Kidney epithelial cell (primary cell): ENCODE measurements at regions not wholly inside any gene's neighbourhood (a gene's known extent, or its start where the extent isn't known, plus 50 kb on each side); places are given as distances from the start of the nearest gene placed in this dataset.

Experiments used
- DNase-seq: peaks from one replicate; pipeline ENCODE4 v3.0.0-alpha.2; 2010; ENCODE audit warnings: low read depth
- H3K27me3 ChIP-seq: 2 replicates; pipeline ENCODE4 v1.6.0; 2011; ENCODE audit warnings: low read length; ENCODE audit not compliant: control insufficient read depth, insufficient read depth
- H3K36me3 ChIP-seq: 2 replicates; pipeline ENCODE4 v1.5.1; 2011; ENCODE audit warnings: low read length; ENCODE audit not compliant: control insufficient read depth, insufficient read depth
- H3K4me3 ChIP-seq: 2 replicates; pipeline ENCODE4 v1.5.1; 2011; ENCODE audit warnings: low read depth, mild to moderate bottlenecking, control low read depth, low read length
- TF ChIP-seq, protein P1 (sequence below): IDR thresholded peaks from 2 replicates; pipeline ENCODE4 v1.5.1; 2011; ENCODE audit warnings: mild to moderate bottlenecking, moderate library complexity, low read length, control low read depth, inconsistent platforms; ENCODE audit not compliant: insufficient read depth, poor library complexity, severe bottlenecking

DNA sequence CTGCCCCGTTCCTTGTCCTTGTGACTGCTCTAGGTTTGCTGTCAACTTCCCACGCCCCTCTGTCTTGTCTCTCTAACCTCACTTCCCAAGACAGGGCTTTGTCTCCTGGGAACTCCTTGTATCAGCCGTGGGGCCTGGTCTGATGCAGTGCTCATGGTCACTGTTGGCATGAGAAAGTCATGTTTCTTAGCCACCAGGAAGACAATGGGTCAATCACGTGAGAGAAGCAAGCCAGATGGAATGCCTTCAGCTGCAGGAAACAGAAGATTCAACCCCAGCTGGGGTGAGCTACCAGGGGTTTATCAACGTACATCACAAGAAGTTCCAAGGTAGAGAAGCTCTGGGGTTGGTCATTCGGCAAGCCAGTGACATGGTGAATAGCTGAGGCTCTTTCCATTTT is 116.6 kb downstream of the IRF8 start:
- Histone ChIP-seq H3K4me3 (no peak overlapping the region), H3K27me3 (no peaks in the 10 kb centered on the region), H3K36me3 (no peaks in the 10 kb centered on the region)
- DNase-seq = no peak
- TF ChIP-seq, protein P1, sequence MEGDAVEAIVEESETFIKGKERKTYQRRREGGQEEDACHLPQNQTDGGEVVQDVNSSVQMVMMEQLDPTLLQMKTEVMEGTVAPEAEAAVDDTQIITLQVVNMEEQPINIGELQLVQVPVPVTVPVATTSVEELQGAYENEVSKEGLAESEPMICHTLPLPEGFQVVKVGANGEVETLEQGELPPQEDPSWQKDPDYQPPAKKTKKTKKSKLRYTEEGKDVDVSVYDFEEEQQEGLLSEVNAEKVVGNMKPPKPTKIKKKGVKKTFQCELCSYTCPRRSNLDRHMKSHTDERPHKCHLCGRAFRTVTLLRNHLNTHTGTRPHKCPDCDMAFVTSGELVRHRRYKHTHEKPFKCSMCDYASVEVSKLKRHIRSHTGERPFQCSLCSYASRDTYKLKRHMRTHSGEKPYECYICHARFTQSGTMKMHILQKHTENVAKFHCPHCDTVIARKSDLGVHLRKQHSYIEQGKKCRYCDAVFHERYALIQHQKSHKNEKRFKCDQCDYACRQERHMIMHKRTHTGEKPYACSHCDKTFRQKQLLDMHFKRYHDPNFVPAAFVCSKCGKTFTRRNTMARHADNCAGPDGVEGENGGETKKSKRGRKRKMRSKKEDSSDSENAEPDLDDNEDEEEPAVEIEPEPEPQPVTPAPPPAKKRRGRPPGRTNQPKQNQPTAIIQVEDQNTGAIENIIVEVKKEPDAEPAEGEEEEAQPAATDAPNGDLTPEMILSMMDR = no peak

DNA sequence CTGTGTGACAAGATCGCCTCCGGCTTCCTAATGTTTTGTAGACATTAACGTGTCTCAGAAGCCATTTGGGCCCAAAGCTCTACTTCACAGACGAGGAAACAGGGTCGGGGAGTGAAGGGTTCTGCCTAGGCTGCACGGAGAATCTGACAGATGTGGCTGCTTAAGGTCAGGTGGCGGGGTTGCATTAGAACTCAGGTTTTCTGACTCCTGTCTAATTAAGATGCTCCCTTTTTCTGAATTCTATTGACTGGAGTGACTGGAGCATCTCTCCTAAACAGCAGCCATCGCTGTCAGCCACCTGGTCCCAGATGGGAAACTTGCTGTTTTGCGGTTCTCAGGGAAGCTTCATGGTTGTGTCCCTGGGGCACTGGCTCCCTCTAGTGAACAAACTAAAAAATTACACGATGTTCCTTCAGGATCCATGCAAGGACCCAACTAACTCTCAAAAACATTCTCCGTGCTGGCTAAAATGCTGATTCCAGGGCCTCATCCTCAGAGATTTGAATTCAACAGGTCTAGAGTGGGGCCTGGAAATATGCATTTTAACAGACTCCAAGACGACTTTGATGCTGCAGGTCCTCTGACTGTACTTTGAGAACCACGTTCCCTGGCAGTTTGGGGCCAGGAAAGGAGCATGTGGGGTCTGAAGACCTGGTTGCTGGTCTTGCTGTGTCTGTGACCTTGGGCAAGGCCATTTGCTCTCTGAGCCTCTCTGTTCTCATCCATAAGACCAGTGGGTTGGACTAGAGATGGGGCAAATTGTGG is 117.4 kb downstream of the IRF8 start:
- TF ChIP-seq, protein P1 = peak; percentile 71
- H3K36me3 ChIP-seq = no peaks in the 10 kb centered on the region
- DNase-seq = peak; percentile 10
- H3K27me3 ChIP-seq = no peaks in the 10 kb centered on the region
- no peak overlapping the region for H3K4me3 ChIP-seq

DNA sequence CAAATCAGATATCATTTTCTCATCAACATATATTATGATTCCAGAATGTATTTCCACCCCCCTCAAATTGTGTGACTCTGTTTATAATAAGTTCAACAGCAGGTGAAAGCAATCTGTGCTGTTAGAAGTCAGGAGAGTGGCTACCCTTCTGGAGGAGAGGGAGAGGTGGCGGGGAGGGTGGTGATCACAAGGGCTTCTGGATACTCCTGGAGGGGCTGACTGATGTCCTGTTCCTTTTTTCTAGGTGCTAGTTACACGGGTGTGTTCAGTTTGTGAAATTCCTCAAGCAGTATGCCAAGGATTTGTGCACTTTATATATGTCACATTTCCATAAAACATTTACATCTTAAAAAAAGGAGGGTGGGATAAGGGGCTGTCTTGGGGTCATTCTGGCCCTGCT is 119.1 kb downstream of the IRF8 start:
- no peak for DNase-seq
- Histone ChIP-seq H3K36me3 (no peaks in the 10 kb centered on the region), H3K27me3 (no peaks in the 10 kb centered on the region), H3K4me3 (no peak overlapping the region)
- TF ChIP-seq, protein P1 = no peak

DNA sequence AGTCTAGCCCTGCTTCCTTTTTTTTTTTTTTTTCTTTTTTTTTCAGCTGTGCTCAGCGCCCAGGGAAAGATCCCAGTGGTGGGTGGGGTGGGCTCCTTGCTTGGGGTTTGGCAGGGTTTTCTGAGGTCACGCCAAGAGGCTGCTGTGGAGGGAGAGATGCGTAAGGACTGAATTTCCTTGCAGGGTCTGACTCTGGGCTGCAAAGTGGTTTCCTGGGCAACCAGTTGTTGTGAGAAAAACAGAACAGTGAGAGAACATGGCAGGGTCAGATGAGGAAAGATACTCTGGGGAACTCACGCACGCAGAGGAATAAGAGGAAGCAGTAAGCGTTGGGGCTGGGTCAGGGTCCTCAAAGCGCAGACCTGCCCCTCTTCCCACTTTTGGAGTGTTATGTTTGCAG is 119.5 kb downstream of the IRF8 start:
- TF ChIP-seq, protein P1 = no peak
- no peaks in the 10 kb centered on the region for H3K36me3 ChIP-seq
- no peaks in the 10 kb centered on the region for H3K27me3 ChIP-seq
- no peak for DNase-seq
- H3K4me3 ChIP-seq = no peak overlapping the region

DNA sequence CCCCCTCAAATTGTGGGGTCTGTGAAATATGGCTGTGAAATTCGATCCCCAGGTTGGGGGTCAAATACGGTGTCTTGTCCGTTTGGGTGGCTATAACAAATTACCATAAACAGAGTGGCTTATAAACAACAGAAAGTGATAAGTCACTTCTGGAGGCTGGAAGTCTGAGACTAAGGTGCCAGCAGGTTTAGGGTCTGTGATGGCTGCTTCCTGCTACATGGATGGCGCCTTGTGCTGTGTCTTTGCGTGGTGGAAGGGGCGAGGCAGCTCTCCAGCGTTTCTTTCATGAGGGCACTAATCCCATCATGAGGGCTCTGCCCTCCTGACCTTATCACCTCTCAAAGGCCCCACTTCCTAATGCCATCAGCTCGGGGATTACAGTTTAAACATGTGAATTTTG is 120.0 kb downstream of the IRF8 start:
- TF ChIP-seq, protein P1 = no peak
- no peaks in the 10 kb centered on the region for H3K36me3 ChIP-seq
- DNase-seq = no peak
- H3K4me3 ChIP-seq = no peak overlapping the region
- H3K27me3 ChIP-seq = no peaks in the 10 kb centered on the region
